ENCODE measurements at regions not wholly inside any gene's neighbourhood (a gene's known extent, or its start where the extent isn't known, plus 50 kb on each side); places are given as distances from the start of the nearest gene placed in this dataset.

- TF ChIP-seq CTCF (IDR thresholded peaks at IDR 0.05): no peak
- Mint-ChIP-seq H3K27me3 (ENCODE audit: low read depth, poor library complexity) (peaks cover 78% of the 10 kb centered on the region), H3K4me1 (peaks cover 45% of the 10 kb centered on the region), H3K36me3 (ENCODE audit: low read depth) (peaks cover 12% of the 10 kb centered on the region), H3K4me3 (no peak overlapping the region), H3K27ac (no peak overlapping the region), H3K9me3 (peaks cover 34% of the 10 kb centered on the region)
- DNase-seq: peak; percentile 57
These were observed 126.3 kb upstream of the CELF2 start for GRCh38 chr10:10891124-10892082.

- Mint-ChIP-seq H3K4me3 (no peak overlapping the region), H3K9me3 (peaks cover 43% of the 10 kb centered on the region), H3K27ac (no peak overlapping the region), H3K36me3 (ENCODE audit: low read depth) (peaks cover 18% of the 10 kb centered on the region), H3K27me3 (ENCODE audit: low read depth, poor library complexity) (peaks cover 88% of the 10 kb centered on the region), H3K4me1 (peaks cover 35% of the 10 kb centered on the region)
- DNase-seq: no peak
- TF ChIP-seq CTCF (IDR thresholded peaks at IDR 0.05): no peak
These were observed 125.3 kb upstream of the CELF2 start for GRCh38 chr10:10892290-10892875.

GRCh38 chr10:10897400-10897799 is 120.3 kb upstream of the CELF2 start:
- no peak for DNase-seq
- Mint-ChIP-seq H3K27me3 (ENCODE audit: low read depth, poor library complexity) (peaks cover 72% of the 10 kb centered on the region), H3K4me3 (no peak overlapping the region), H3K9me3 (peaks cover 46% of the 10 kb centered on the region), H3K27ac (no peak overlapping the region), H3K4me1 (peaks cover 3% of the 10 kb centered on the region), H3K36me3 (ENCODE audit: low read depth) (peaks cover 18% of the 10 kb centered on the region)
- TF ChIP-seq CTCF (IDR thresholded peaks at IDR 0.05): no peak

DNA sequence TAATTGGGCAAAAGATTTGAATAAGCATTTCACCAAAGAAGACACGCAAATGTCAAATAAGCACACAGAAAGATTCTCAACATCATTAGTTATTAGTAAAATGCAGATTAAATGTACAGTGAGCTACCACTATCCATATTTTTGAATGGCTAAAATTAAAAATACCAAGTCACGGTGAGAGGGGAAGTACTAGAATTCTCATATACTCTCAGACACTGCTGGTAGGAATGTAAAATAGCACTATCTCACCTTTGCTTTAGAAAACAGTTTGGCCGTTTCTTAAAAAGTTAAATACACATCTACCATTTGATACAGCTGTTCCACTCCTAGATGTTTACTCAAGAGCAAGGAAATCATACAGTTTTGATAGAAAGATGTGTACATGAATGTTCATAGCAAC is 115.8 kb upstream of the CELF2 start:
- Mint-ChIP-seq H3K9me3 (peaks cover 8% of the 10 kb centered on the region), H3K36me3 (ENCODE audit: low read depth) (peaks cover 2% of the 10 kb centered on the region), H3K4me1 (no peaks in the 10 kb centered on the region), H3K27ac (no peak overlapping the region), H3K4me3 (no peak overlapping the region), H3K27me3 (ENCODE audit: low read depth, poor library complexity) (peaks cover 37% of the 10 kb centered on the region)
- DNase-seq: no peak
- TF ChIP-seq CTCF (IDR thresholded peaks at IDR 0.05): no peak

DNA sequence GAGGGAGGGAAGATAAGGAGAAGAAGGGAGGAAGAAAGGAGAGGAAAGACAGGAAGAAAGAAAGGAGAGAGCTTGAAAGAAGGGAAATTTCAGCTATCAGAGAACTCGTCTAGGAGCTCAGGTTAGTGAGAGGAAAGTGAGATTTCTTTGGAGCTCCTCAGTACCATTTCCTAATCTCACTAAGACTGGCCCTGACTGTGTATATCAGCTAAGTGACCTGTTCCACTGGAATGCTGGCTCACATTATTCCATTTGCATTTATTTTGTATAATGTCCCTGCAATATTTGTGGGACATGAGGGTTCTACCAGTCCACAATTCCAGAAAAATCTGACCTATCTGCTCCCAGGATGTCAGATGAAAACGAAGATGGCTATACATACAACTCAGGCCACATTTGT is 114.7 kb upstream of the CELF2 start:
- H3K9me3 Mint-ChIP-seq: no peaks in the 10 kb centered on the region
- no peak for DNase-seq
- no peaks in the 10 kb centered on the region for H3K36me3 Mint-ChIP-seq (ENCODE audit: low read depth)
- H3K4me1 Mint-ChIP-seq: no peaks in the 10 kb centered on the region
- H3K4me3 Mint-ChIP-seq: no peak overlapping the region
- peaks cover 26% of the 10 kb centered on the region for H3K27me3 Mint-ChIP-seq (ENCODE audit: low read depth, poor library complexity)
- no peak overlapping the region for H3K27ac Mint-ChIP-seq
- TF ChIP-seq CTCF (IDR thresholded peaks at IDR 0.05): no peak

All from nephron progenitor cell (in vitro differentiated cells).